ENCODE measurements at regions not wholly inside any gene's neighbourhood (a gene's known extent, or its start where the extent isn't known, plus 50 kb on each side); places are given as distances from the start of the nearest gene placed in this dataset.

DNA sequence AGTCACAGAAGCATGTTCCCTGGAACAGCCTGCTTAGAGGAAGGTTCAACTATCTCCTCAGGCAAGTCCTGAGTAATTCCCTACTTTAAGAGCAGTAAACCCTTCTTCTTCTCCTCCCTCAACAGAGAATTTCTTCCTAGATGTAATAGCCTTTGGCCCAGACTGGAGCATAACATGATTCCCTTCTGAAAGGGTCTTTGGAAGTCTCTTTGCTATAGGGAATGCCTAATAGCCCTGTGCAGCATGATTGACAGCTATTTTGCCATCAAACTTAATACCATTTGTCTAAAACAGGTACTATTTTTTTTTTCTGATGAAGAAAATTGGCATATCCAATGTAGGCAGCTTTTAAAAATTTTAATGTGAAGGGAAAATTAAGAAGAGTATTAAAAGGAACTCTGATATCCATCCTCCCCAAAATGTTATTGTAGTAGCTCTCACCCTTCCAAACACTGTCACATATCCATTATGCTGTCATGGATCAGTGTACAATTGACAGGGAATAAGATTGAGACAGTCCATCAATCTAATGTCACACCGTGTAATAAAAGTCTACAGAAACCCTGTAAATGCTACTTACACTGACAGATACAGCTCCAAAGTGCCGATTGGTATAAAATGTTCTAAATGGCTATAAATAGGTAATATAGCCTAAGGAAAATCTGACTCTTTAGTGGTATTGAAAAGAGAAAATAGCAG lies 884.6 kb downstream of the TTLL7 start:
- DNase-seq, result no peak

DNA sequence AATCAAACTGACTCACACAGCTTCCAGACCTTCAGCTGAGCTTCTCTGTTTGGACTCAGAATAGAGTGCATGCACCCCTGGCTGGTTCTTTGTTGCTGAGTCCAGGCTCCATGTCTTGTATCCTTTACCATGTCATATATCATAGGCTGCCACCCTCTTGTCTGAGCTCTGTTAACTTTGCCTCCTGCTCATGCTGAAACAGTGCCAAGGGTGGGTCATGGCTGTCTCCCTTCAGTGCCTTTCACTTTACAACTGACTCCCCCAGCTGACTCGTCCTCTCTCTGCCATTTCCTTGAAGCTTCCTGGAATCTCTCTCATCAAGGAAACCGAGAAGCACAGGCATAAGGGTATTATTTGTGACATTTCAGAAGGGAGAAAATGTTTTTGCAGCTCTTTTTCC lies 885.3 kb downstream of the TTLL7 start:
- no peak for DNase-seq

DNA sequence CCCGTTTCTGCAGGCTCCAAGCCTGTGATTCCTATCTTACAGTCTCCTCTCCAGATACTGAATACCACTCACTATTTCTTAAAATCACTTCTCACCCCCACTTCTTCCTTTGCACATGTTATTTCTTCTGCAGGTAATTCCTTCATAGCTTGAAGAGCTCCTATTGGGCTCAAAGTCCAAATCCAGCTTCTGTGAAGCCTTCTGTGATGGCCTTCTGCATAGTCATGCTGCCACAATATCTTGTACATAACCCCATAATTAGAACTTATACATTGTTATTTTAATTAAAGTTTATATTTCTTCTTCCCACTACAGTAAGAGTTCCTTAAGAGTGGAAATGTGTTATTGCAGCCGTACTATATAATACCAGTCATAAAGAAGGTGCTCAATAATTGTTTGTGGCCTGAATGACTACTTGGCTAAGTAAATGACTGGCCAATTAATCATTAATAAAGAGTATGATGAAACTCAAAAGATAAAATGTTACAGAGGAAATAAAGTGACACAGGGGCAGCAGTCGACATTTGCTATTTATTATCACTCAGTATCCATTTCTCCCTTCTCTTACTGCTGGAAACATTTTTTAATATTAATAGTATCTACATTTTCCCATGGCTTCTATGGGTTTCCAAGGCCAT lies 886.6 kb downstream of the TTLL7 start:
- DNase-seq, result no peak

DNA sequence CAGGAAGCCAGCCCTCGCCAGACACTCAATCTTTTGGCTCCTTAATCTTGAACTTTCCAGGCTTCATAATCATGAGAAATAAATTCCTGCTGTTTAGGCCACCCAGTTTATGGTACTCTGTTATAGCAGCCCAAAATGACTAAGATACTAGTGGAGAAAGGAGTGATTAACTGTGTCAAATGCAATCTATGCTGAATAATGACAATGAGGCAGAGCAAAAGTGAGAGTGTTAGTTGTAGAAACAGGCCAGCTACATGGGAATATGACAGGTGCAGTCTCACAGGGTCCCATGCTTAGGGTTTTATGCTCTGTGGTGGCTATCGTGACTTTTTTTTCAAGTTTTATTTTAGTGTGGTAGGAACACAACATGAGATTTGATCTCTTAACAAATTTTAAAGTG lies 888.8 kb downstream of the TTLL7 start:
- no peak for DNase-seq

DNA sequence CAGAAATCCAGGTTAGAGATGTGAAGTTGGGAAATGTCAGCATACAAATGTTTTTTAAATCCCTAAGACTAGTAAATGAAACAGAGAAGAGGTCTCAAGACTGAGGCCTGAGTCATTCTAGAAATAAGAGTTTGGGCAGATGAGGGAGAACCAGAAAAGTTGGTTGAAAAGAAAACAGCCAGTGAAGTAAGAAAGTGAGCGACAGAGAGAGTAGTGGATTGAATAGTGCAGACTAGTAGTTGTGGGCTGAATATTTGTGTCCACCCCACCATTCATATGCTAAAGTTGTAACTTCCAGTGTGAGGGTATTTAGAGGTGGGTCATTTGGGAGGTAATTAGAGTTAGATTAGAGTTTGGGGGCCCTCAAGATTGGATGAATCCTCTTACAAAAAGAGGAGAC lies 889.2 kb downstream of the TTLL7 start:
- no peak for DNase-seq

DNA sequence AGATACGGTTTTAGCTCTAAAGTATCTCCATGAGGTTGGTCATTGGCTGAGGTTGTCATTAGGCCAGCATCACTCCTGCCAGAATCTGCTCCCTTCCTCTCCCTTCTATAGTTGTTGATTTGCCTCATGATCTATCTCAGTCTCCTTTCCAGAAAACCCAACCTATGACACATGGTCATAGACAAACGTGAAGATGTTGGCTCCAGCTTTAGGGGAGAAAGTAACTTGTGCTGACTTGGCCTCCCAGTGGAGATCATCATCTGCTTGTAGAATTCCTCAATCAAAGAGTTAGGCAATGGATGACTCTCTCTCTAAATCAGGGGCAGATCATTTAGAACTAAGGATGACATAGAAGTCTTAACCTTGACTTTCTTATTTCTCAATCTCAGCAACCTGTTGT lies 894.4 kb downstream of the TTLL7 start:
- no peak for DNase-seq

GRCh38 chr1:83103341-83103740 lies 895.6 kb downstream of the TTLL7 start:
- no peak for DNase-seq

DNA sequence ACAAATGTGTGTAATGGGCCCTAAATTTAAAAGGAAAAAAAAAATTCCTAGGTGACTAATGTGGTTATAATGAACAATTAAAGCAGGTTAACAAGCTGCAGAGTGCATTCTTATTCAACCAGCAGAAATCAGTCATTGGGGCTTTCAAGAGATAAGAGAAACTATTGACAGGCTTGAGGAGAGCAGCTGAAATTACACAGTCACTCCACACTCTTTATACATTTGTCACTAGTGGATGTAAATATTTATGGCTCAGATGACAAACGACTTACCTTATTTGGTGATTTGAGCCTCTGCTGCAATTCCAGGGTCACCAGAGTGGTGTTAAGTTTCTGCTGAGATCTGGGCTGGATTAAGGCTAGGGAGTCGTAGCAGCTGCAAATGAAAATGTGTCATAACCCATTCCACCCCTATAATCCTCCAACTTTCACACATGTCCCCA lies 896.3 kb downstream of the TTLL7 start:
- no peak for DNase-seq

- DNase-seq, result no peak
Observed at GRCh38 chr1:83101406-83101805, 897.5 kb downstream of the TTLL7 start.

- DNase-seq, result no peak
Observed at GRCh38 chr1:83100133-83100532, 898.8 kb downstream of the TTLL7 start.

- DNase-seq, result no peak
Observed at GRCh38 chr1:83098791-83099190, 900.1 kb downstream of the TTLL7 start.

DNA sequence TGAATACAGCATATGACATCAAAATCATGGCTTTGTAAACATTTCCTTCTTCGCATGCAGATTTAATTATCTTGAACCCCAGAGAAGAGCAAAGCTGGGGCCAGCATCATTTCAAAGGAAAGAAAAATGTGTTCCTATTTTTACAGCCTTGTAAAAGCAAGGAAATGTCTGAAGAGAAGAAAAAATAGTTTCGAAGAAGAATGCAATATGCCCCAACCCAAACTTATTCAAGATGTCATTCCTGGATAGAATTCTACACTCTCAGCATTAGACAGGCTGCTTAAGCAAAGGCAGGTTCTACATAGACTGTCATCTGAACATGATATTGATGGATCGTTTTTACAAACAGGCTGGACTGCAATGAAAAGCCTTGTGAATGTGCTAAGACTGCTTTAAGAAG lies 900.8 kb downstream of the TTLL7 start:
- DNase-seq, result no peak

- no peak for DNase-seq
Observed at GRCh38 chr1:83097715-83098114, 901.2 kb downstream of the TTLL7 start.

DNA sequence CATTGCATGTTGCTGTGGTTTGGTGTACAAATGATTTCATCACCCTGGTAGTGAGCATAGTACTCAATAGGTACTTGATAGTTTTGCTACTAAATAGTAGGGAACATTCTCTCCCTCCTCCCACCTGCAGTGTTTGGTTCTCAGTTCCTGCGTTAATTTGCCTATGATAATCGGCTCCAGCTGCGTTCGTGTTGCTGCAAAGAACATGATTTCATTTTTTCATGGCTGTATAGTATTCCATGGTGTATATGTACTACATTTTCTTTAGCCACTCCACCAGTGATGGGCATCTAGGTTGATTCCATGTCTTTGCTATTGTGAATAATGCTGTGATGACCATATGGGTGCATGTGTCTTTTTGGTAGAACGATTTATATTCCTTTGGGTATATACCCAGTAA lies 903.4 kb downstream of the TTLL7 start:
- DNase-seq, result no peak

DNA sequence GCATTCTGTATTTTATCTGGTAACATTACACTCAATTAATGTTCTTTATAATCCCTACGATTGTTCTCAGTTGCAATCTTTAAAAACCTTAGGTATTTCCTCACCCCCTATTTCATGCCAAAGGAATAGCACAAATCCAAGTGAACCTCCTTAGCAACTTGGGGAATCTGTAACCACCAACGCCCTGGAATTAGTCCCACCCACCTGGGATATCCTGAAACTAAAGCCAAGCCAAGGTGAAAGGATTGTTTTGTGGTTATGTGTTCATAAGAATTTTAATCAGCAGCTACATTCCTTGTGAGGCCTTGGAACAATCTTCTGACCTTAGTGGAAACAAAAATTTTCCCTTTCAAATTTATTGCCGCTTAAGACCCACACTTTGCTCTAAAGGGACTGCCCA lies 908.7 kb downstream of the TTLL7 start:
- DNase-seq, result no peak

- DNase-seq, result no peak
Observed at GRCh38 chr1:83087851-83088250, 911.1 kb downstream of the TTLL7 start.

- no peak for DNase-seq
Observed at GRCh38 chr1:83086986-83087512, 911.9 kb downstream of the TTLL7 start.

DNA sequence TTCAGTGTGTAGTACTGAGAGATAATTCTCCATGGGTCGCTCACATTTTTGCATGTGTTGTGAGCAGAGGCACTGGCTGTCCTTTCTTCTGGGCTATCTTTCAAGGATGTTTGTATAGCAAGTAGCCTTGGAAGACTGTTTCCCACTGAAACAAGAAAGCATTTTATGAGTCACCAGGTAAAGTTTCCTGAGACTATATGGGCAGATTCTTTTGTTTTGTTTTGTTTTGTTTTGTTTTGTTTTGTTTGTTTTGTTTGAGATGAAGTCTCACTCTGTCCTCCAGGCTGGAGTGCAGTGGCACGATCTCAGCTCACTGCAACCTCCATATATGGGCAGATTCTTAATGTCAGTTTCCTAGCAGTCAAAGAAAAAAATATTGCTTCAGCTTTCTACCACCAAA lies 912.6 kb downstream of the TTLL7 start:
- no peak for DNase-seq

DNA sequence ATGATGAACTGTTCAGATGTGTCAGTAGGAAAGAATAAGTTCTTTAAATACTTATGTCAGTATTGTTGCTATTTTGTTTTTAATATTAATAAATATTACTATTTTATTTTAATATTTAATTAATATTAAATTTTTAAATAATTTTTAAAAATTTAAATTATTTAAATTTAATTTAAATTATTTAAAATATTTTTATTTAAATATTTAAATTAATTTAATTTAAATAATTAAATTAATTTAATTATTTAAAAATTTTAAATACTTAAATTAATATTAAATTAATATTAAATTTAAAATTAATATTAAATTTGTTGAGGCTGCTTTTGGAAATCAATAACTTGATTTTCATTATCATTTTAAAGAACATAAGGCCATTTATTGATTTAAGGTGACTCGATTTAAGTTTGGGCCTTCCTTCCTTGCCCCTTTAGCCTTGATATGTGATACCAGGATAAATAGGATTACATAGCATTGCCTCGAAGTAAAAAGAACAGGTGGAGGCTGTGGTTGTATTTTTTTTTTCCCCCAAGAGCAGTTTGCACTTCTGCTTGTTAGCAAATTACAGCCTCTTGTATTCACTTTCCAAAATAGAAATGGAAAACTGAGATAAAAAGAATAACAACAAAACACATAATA lies 915.2 kb downstream of the TTLL7 start:
- DNase-seq, result no peak

DNA sequence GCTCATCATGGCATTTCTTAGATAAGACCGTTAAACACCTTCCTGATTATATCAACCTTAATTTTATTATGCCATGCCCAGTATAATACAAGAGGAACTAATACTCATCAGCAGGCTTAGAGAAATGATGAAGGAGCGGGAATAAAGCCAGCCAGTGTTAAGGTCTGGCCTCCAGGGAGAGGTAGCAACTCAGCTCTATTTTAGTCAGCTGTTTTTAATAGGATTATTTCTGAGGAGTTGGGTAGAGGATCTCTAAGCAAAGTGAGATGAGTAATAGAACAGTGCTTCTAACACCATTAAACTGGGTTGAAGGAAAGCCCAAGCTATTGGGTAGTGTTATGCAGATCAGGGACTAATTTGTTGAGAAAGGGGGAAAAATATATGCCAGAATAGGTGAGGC lies 921.5 kb downstream of the TTLL7 start:
- DNase-seq, result no peak

- DNase-seq, result no peak
Observed at GRCh38 chr1:83075107-83075506, 923.8 kb downstream of the TTLL7 start.

GRCh38 chr1:83067954-83068353 lies 931.0 kb downstream of the TTLL7 start:
- DNase-seq, result no peak

DNA sequence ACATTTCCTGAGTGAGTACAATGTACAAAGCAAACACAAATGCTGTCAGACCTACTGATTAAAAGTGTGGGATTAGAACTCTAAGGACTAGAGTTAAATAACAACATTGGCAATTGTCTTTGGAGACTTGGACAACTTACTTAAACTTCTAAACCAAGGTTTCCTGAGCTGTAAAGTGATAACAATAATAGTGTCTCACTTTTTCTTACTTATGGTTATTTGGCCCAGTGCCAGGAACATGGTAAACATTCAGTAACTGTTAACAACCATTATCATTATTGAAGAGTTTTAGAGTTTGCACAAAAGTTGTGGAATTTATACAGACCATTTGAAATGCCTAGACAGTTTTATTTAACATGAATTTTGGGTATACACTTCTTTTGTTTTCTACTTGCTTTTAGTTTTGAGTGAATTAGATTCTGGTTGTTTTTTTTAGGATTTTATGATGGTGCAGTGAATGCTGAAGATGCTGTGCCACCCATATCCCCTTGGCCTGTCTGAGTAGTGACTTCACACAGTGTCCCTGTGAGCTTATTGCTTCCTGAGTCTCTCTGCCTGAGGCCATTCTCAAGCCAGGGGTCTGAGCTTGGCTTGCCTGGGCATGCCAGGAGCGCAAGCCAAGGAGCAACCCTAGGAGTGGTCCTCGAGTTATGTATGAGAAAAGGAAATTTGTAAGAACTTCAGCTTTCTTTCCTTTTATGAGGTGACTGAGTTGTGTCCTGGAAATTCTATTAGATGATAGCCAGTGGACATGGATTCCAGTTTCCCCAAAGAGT lies 932.8 kb downstream of the TTLL7 start:
- no peak for DNase-seq
